HG02840 (cell line): ENCODE measurements at regions not wholly inside any gene's neighbourhood (a gene's known extent, or its start where the extent isn't known, plus 50 kb on each side); places are given as distances from the start of the nearest gene placed in this dataset.

ENCODE experiments used
- ATAC-seq: cut with Tn5 transposase; IDR thresholded peaks from one replicate; pipeline ENCODE4 v1.9.1; 2021; ENCODE audit warnings: mild to moderate bottlenecking, moderate library complexity, moderate number of reproducible peaks; ENCODE audit not compliant: unreplicated experiment, low FRiP score

DNA sequence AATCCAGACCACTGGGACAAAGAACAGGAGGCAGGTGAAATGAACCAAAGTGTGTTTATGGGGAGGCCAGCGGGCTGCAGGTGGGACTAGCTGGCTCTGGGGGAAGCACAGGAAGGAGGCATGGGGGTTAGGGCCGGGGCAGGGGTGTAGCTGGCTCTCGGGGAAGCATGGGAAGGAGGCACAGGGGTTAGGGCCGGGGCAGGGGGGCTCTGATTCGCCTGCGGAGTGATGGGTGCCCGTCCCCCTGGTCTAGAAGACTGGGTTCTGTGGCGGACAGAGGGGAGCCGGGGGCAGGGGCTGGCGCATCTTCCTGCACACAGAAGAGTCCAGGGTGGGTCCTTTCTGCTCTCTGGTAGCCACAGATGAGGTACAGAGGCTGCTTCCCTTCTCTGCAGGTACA, 310.3 kb downstream of the TMEM121 start:
- ATAC-seq: no peak

DNA sequence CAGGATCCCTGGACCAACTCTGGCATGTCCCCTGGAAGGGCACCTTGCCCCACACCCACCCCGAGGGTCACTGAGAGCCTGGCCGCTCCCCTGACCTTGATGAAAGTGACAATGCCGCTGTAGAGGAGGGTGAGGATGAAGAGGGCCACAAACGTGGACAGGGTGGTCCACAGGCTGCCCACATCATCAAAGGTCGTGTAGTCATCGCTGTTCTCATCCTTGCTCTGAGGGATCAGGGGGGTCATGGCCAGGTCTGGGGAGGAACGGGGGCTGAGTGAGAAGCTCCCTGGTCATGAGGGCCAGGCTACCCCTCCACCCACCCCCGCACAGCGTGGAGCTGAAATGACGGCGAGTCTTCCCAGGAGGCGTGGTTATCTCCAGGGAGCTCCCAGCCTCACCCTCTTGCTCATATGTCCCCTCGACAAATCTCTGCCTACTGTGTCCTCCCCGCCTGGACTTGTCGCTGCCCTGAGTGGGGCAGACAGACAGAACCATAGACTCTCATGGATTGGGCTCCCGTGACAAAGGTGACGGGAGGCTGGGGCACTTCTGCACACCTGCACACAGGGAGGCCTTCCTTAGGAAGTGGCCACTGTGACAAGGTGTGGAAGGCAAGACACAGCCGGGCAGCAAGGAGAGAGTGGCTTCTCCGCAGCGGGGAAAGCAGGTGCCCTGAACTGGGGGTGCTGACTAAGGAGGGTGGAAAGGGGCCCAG, 311.1 kb downstream of the TMEM121 start:
- ATAC-seq: no peak

DNA sequence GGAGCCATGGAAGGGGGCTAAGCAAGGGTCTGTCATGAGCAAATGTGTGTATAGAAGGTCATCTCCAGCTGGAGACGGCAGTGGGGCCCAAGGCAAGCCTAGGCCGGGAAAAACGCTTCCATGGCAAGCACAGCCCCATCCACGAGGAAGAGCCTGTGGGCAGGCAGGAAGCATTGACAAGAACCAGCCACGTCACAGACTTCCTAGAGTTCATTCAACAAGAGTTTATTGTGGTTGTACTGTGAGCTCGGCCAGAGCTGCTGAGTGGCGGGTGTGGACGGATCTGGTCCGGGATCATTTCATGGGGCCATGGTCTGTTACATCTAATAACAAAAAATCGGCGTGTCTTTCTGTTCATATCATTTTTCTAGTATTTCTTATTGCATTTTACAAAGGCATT, 311.7 kb downstream of the TMEM121 start:
- no peak for ATAC-seq

DNA sequence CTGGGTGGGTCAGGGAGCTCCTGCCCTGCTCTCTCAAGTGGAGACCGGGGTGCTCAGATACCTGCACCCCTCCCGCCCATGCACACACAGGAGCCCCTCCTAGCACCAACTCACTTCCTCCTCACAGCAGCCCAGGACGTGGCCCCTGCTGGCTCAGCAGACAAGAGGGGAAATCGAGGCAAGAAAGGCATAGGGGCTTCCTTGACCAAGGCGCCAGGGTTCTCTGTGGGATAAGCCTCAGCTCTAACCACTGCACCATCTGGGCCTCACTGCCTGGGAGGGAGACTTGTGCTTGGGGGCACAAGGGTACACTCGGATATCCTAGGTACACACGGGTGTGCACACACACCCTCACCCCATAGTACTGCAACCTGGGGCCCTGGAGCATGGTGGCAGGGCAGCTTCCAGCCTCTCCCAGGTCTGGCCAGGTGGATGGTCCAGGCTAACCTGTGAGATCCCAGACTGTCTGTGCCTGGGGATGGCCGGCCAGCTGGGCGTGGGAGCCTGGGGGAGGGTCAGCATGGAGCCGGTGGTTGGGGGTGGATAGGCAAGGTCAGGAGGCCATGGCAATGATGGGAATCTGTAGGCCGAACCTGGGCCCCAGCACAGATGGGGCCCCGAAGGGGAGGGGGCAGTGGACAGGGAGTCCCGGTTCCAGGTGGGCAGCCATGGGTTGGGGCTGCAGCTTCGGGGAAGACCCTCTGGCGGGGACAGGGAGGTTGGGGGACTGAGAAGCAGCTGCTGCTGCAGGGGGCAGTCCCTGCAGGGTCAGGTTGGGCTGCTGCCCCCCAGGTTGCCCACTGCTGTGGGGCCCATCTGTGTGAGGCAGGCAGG, 312.4 kb downstream of the TMEM121 start:
- ATAC-seq: no peak

DNA sequence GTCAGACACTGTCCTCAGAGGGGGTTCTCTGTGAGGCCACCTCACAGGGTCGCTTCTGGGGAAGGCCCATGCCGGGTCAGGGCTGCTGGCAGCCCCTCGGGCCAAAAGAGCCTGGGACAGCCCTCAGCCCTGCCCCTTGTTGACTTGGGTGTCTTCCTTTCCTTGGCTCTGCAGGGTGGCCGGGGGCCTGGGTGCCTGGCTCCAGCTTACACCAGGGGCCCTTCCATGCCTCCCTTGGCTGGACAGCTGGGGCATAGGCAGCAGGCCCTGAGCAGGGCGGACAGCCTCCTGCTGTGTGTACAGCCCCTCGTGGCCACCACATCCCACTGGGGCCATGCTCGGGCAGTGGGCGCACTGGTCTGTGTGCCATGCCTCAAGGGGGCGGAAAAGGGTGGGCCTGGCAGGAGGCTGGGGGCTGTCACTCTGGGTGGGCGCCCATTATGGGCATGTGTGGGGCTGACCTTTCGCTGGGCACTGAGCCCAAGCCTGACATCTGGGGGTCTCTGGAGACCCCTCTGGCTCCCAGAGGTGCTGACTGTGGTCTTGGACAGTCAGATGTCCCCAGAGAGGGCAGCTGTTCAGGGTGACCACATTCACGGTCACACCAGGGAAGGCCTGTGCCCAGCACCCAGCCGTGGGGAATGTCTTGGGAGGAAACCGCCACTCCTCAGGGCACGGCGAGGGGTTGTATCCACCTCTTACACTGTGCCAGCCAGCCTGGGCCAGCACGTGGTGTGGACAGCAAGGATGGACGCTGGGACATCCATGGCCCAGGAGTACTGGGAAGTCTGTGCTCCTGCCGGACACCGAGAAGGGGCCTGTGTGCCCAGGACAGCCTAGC, 313.3 kb downstream of the TMEM121 start:
- no peak for ATAC-seq

DNA sequence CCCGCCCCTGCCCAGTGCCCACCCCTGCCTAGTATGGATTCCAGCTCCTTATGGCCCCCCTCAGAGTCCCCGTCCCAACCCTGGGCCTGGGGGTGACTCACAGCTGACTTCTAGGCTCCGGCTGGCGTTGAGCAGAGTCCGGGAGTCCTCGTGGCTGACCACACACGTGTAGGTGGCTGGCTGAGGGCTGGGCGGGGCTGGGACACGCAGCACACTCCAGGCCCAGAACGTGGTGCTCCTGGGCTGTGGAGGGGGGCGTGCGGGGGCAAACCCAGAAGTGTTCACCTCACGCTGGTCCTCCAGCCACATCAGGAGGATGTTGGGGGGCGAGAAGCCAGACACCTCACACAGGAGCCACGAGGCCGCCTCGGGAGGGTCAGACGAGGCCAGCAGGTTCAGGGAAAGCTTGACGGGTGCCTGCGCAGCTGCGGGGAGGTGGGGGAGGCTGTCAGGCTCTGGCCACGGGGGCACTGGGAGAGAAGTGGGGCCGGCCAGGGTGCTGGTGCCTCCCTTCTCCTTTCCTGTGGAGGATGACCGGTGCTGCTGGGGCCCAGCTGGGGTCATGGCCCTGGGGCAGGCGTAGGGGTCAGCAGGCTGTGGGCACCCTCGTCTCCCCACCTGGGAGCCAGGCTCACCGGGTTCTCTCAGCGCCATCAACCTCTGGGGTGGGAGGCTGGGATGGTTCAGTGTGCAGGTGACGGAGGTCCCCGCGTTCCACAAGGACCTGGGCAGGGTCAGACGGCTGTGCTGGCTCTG, 314.1 kb downstream of the TMEM121 start:
- ATAC-seq: no peak

DNA sequence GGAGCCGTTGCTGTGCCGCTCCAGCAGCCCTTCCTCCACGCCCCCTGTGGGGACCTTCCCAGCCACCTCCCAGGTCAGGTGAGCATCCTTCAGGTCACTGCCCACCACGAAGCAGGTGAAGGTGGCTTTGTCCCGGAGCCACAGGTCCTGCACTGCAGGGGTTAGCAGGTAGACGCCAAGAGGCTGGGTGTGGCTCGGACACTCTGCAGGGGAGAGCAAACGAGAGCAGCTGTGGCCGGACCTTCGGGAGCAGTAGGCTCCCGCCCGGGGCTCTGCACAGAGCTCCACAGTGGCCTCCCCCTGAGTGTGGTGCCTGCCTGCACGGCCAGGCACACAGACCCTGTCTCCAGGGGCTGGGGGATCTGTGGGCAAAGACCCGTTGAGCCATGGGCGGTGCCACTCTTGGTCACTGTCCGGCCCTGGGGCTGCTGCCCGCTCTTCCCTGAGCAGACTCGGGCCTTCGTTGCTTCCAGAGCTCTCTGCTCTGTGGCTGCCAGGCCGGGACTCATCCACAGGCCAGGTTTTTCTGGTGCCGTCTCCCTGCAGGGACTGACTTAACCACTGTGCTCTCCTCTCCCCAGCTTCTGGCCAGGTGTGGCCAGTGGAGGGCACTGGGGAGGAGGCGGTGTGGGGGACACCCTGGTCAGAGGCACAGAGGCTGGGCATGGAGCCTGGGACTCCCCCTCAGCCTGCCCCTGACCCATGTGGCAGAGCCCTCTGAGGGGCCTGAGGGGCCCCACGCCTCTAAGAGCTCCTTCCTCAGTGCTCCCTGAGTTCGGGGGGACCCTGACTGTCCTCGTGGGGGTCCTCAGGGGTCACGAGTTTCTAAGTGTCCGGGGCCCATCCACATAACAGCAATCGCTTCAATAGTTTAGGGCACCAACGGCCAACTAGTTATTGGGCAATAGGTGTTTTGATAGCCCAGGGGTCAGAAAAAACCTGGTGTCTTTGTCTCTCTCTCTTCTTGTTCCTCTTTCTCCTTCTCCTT, 314.9 kb downstream of the TMEM121 start:
- ATAC-seq: no peak

DNA sequence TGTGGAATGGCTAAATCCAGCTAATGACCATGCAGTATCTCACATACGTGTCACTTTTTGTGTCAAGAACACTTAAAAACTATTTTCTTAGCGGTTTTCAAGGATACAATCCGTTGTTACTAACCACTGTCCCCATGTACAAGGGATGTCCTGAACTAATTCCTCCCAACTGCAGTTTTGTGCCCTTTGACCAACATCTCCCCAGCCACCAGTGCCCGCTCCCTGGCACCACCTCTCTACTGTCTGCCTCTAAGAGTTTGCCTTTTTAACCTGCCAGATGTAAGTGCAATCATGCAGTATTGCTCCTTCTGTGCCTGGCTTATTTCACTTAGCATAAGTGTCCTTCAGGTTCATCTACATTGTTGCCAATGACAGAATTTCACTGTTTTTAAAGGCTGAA, 315.7 kb downstream of the TMEM121 start:
- no peak for ATAC-seq

DNA sequence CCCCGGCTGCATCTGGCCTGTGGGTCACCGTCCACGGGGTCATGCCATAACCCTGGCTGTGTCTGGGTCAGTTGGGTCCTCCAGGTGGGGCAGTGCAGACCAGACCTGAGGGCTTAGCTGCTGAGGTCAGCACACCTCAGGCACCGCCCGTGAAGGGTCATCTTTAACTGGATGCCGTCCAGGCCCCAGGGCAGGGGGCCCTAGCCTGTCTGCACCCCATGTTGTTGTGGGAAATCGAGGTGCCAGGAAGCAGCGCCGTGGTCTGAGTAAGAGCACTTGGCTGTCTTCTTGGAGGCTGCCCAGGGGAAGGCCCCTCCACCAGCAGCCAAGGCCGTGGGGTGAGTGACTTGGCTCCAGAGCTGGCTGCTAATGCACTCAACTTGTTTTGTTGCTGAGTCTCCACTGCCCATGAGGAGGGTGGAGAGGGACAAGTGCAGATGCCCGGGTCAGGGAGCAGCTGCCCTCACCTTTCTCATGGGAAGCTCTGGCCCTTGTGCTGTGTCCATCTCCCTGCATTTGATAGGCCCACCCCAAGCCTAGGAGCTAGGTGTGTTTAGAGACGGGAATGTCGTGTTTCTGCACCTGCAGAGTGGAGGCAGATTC, 317.2 kb downstream of the TMEM121 start:
- ATAC-seq: no peak

DNA sequence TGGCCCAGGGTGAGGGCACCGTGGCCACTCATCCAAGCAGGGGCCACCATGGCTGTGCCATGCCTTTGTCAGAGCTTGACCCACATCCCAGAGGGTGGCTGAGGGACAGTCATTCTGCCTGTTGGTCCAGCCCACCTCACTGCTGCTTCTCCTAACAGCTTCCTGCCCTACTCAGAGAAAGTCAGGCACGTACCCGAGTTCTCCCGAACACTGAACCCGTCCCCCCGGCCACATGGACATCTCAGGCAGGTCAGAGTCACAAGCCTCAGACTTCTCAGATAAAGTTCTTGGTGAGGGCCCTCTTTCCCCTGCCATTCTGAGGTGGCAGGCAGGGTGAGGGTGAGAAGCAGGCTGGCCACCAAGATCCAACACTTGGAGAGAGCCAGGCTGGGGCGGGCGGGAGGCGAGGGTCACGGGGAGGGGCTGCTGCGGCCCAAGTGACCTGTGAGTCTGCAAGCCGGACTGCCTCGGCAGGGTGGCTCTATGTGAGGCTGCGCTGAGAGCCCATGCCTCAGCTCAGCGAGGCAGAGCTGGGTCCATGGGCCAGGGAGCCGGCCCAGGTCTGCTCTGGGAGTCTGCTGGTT, 317.8 kb downstream of the TMEM121 start:
- no peak for ATAC-seq

DNA sequence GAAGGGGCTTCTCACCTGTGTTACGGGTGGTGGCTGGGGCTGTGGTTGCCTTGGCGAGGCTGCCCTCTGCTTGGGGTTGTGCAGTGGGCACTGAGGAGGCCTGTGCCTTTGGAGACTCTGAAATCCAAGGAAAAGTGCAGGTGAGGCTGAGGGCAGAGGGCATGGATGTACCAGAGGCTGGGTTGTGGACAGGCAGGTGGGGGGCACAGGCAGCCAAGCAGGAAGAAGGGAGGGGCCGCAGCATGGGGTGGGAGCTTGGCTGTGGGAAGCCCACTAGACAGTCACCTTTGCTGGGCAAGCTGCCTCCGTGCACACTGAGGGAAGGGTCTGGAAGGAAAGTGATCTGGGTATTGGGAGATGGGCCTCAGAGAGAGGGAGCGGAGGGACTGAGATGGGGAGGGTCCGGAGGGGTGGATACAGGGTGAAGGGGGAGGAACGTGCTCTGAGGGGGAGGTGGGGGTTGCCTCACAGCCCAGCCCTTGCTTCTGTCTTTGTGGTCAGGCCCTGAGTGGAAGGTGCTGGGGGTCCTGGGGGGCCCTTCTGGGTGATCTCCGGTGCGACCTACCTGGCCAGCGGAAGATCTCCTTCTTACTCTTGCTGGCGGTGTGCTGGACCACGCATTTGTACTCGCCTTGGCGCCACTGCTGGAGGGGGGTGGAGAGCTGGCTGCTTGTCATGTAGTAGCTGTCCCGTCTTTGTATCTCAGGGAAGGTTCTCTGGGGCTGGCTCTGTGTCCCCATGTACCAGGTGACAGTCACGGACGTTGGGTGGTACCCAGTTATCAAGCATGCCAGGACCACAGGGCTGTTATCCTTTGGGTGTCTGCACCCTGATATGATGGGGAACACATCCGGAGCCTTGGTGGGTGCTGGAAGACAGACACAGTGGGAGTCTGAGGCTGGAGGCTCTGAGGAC, 318.7 kb downstream of the TMEM121 start:
- ATAC-seq: no peak

DNA sequence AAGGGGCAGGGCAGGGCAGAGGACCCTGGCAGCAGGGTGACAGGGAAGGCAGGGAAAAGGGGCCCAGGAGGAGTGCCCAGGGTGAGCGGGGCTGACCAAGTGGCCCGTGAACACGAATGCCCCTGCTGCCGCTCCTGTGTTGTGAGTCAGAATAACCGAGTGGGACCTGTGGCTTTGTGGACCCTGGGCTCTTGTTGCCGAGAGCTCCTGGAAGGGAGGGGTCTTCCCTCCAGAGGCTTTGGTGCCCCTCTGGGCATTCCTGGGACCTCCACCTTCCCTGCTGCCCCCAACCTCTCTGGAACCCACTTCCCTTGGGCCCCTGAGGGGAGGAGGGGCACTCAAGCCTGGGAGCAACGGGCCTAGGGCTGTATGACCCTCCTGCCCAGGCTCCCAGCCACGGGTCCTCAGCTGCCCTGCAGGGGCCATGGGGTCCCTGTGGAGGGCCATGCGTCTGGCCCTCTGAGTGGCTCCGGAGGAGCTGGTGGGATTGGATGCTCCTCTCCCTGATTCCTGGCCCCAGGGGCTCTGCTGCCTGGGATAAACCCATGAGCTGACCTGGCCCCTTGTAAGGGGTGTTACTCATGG, 319.4 kb downstream of the TMEM121 start:
- ATAC-seq: no peak

DNA sequence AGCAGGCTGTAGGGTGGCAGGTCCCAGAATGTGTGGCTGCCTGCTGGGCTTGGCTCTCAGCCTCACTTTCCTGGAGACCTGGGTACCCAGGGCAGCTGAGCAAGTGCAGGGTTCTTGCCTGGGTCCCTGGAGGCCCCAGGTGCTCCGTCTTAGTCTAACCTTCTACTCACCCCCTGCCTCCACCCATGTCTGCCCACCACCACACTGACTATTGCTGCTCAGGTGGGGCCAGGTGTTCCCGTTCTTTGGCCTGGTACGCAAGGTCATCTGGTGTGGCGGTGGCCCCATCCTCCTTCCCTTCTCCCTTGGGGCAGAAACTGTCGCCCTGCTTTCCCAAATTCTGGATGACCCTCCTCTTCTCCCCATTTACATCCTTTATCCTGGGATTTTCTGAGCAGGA, 319.9 kb downstream of the TMEM121 start:
- ATAC-seq: no peak

DNA sequence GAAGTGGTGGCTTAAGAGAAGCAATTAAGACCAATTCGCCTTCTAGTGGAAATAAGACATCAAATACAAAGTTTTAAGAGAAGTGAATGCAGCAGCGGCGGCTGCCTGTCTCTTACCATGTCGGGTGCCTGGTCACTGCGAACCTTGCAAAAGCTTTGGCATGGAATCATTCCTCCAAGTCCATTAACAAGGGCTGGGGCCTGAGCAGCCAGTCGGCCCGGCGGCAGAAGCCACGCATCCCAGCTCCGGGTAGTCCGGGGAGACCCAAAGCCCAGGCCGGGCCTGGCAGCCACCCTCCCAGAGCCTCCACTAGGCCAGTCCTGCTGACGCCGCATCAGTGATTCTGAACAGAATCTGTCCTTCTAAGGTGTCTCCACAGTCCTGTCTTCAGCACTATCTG, 321.0 kb downstream of the TMEM121 start:
- no peak for ATAC-seq

DNA sequence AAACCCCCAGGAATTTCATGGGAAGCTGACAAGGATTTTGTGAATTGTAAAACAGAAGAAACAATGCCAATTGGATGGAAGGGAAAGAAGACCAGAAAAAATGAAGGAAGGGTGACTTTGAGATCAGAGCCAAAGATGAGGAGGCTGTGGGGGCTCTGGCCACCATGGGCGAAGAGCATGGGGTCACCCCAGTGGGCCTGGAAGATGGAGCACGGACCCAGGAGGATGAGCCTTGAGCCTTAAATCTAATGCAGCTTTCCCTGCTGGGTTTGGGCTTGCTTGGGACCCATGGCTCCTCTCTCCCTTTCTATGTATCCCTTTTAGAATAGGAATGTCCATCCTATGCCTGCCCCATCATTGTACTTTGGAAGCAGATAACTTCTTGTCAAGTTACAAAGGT, 322.2 kb downstream of the TMEM121 start:
- no peak for ATAC-seq

DNA sequence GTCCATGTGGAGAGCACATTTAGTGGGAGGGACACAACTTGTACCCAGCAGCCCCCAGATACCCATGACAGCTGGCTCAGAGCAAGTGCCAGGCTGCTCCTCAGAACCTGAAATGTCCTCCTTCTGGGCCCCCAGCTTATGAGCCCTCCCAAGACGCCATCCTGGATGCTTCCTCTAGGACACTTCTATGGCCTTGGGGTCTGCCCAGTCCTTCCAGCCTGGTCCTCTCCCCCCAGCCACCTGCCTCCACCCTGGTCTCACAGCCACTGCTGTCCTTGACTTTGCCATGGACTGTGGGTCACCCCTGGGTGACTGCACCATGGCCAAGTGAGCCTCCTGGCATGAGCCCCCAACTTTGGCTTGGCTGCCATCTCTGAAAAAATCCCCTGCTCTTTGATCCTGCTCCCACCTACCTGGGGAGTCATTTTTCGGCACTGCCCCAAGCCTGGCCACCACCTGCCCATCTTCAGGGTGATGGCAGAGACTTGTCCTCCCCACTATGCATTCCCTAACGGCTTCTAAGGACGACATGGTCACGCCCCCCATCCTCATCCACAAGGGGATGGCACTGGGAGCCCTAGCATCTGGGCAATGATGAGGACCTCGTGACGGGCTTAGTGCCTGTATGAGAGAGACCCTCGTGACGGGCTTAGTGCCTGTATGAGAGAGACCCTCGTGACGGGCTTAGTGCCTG, 323.7 kb downstream of the TMEM121 start:
- no peak for ATAC-seq
